ENCODE measurements at regions not wholly inside any gene's neighbourhood (a gene's known extent, or its start where the extent isn't known, plus 50 kb on each side); places are given as distances from the start of the nearest gene placed in this dataset.
"Not testable (repeated sequence)": the region's sequence is repeated elsewhere in the genome, so short reads cannot be mapped to it uniquely, and the experiment has no call there.

GRCh38 chr6:15909290-15910070 lies 219.4 kb upstream of the MYLIP start:
- no peak for DNase-seq (ENCODE audit: low read depth)
- H3K4me3 ChIP-seq (ENCODE audit: low read depth, low read length): no peak overlapping the region

GRCh38 chr6:15908871-15909270 lies 220.0 kb upstream of the MYLIP start:
- H3K4me3 ChIP-seq (ENCODE audit: low read depth, low read length): no peak overlapping the region
- no peak for DNase-seq (ENCODE audit: low read depth)

- H3K4me3 ChIP-seq (ENCODE audit: low read depth, low read length): no peak overlapping the region
- DNase-seq (ENCODE audit: low read depth): no peak
These were observed 220.9 kb upstream of the MYLIP start for GRCh38 chr6:15907914-15908518.

GRCh38 chr6:15907220-15907913 lies 221.5 kb upstream of the MYLIP start:
- not testable (repeated sequence) for H3K4me3 ChIP-seq (ENCODE audit: low read depth, low read length); DNase-seq (ENCODE audit: low read depth)

- DNase-seq (ENCODE audit: low read depth): no peak
These were observed 222.4 kb upstream of the MYLIP start for GRCh38 chr6:15906420-15907016.

GRCh38 chr6:15905488-15906419 lies 223.1 kb upstream of the MYLIP start:
- DNase-seq (ENCODE audit: low read depth): no peak
- H3K4me3 ChIP-seq (ENCODE audit: low read depth, low read length): no peak overlapping the region

More at GRCh38 chr6:15906420-15907016, 222.4 kb upstream of the MYLIP start:
- no peak overlapping the region for H3K4me3 ChIP-seq (ENCODE audit: low read depth, low read length)

- no peak overlapping the region for H3K4me3 ChIP-seq (ENCODE audit: low read depth, low read length)
- DNase-seq (ENCODE audit: low read depth): no peak
These were observed 224.1 kb upstream of the MYLIP start for GRCh38 chr6:15904651-15905376.

- no peak for DNase-seq (ENCODE audit: low read depth)
- H3K4me3 ChIP-seq (ENCODE audit: low read depth, low read length): no peak overlapping the region
These were observed 227.5 kb upstream of the MYLIP start for GRCh38 chr6:15901141-15902115.

- H3K4me3 ChIP-seq (ENCODE audit: low read depth, low read length): no peak overlapping the region
- no peak for DNase-seq (ENCODE audit: low read depth)
These were observed 230.2 kb upstream of the MYLIP start for GRCh38 chr6:15898693-15899092.

GRCh38 chr6:15897063-15897876 lies 231.6 kb upstream of the MYLIP start:
- no peak for DNase-seq (ENCODE audit: low read depth)
- H3K4me3 ChIP-seq (ENCODE audit: low read depth, low read length): no peak overlapping the region

GRCh38 chr6:15894973-15895725 lies 232.3 kb upstream of the DTNBP1 start:
- no peak overlapping the region for H3K4me3 ChIP-seq (ENCODE audit: low read depth, low read length)
- no peak for DNase-seq (ENCODE audit: low read depth)

GRCh38 chr6:15893556-15894253 lies 230.9 kb upstream of the DTNBP1 start:
- H3K4me3 ChIP-seq (ENCODE audit: low read depth, low read length): no peak overlapping the region

GRCh38 chr6:15892369-15892768 lies 229.5 kb upstream of the DTNBP1 start:
- no peak overlapping the region for H3K4me3 ChIP-seq (ENCODE audit: low read depth, low read length)
- no peak for DNase-seq (ENCODE audit: low read depth)

More at GRCh38 chr6:15893556-15894253, 230.9 kb upstream of the DTNBP1 start:
- DNase-seq (ENCODE audit: low read depth): no peak

GRCh38 chr6:15888798-15889772 lies 226.3 kb upstream of the DTNBP1 start:
- H3K4me3 ChIP-seq (ENCODE audit: low read depth, low read length): no peak overlapping the region
- no peak for DNase-seq (ENCODE audit: low read depth)
